GM10248 (cell line): ENCODE measurements at regions not wholly inside any gene's neighbourhood (a gene's known extent, or its start where the extent isn't known, plus 50 kb on each side); places are given as distances from the start of the nearest gene placed in this dataset.
"Not testable (repeated sequence)": the region's sequence is repeated elsewhere in the genome, so short reads cannot be mapped to it uniquely, and the experiment has no call there.

Experiments used
- CTCF ChIA-PET: fragments of 300-600 bp; sonication (Branson Sonifier 250); formaldehyde crosslinking; extraction: SDS; loops from one replicate; lab custom pipeline; 2021; ENCODE audit warnings: antibody characterized with exemption; lab: Yijun Ruan, JAX
- POLR2A ChIA-PET: fragments of 350-650 bp; sonication (Branson Sonifier 250); formaldehyde crosslinking; extraction: SDS; loops from one replicate; lab custom pipeline; 2020; ENCODE audit warnings: antibody characterized with exemption; lab: Yijun Ruan, JAX
- DNase-seq: peaks from one replicate; pipeline ENCODE4 v3.0.0; 2012; ENCODE audit errors: extremely low spot score
- TF ChIP-seq, protein P1 (sequence below): IDR thresholded peaks from 2 replicates; pipeline ENCODE4 v1.5.1; 2012; ENCODE audit warnings: mild to moderate bottlenecking, low read depth; ENCODE audit errors: extremely low read depth, missing control alignments, control extremely low read depth

GRCh38 chr18:42544901-42545300, 570.6 kb downstream of the RIT2 start:
- CTCF ChIA-PET: interaction anchor here (1.1 kb wide), 1 partner anchor 33 kb away, joined by 3 read pairs; no protein-coding TSS in a partner anchor
- DNase-seq: no peak
- POLR2A ChIA-PET: no interaction called here
- TF ChIP-seq, protein P1, sequence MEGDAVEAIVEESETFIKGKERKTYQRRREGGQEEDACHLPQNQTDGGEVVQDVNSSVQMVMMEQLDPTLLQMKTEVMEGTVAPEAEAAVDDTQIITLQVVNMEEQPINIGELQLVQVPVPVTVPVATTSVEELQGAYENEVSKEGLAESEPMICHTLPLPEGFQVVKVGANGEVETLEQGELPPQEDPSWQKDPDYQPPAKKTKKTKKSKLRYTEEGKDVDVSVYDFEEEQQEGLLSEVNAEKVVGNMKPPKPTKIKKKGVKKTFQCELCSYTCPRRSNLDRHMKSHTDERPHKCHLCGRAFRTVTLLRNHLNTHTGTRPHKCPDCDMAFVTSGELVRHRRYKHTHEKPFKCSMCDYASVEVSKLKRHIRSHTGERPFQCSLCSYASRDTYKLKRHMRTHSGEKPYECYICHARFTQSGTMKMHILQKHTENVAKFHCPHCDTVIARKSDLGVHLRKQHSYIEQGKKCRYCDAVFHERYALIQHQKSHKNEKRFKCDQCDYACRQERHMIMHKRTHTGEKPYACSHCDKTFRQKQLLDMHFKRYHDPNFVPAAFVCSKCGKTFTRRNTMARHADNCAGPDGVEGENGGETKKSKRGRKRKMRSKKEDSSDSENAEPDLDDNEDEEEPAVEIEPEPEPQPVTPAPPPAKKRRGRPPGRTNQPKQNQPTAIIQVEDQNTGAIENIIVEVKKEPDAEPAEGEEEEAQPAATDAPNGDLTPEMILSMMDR: no peak

GRCh38 chr18:42545825-42546224, 569.7 kb downstream of the RIT2 start:
- DNase-seq: no peak
- ChIA-PET POLR2A (no interaction called here), CTCF (no interaction called here)
- TF ChIP-seq, protein P1: no peak

- ChIA-PET POLR2A (no interaction called here), CTCF (interaction anchor here (1.0 kb wide), 1 partner anchor 10 kb away, joined by 4 read pairs; no protein-coding TSS in a partner anchor)
- no peak for DNase-seq
- TF ChIP-seq, protein P1: no peak
These were observed 567.0 kb downstream of the RIT2 start for GRCh38 chr18:42548493-42548892.

DNA sequence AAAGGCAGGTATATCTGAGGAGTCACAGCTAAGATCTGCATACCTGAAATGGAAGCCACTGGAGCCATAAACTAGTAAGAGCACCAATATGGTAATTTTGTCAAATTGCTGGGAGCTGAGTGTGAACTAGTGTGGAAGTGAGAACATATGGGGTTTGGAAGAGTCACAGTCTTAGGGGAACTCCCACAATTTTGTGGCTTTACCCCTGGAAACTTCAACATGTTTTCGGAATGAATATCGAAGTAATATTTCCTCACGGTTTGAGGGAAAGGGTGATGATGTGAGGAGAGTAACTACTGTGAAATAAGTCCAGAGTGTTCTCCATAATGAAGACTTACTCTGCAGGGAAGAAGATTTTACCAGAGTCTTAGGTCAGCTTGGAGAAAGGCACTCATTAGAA, 565.9 kb downstream of the RIT2 start:
- ChIA-PET POLR2A (no interaction called here), CTCF (no interaction called here)
- TF ChIP-seq, protein P1: no peak
- no peak for DNase-seq

GRCh38 chr18:42552559-42552958, 562.9 kb downstream of the RIT2 start:
- DNase-seq, POLR2A ChIA-PET, CTCF ChIA-PET: not testable (repeated sequence)

DNA sequence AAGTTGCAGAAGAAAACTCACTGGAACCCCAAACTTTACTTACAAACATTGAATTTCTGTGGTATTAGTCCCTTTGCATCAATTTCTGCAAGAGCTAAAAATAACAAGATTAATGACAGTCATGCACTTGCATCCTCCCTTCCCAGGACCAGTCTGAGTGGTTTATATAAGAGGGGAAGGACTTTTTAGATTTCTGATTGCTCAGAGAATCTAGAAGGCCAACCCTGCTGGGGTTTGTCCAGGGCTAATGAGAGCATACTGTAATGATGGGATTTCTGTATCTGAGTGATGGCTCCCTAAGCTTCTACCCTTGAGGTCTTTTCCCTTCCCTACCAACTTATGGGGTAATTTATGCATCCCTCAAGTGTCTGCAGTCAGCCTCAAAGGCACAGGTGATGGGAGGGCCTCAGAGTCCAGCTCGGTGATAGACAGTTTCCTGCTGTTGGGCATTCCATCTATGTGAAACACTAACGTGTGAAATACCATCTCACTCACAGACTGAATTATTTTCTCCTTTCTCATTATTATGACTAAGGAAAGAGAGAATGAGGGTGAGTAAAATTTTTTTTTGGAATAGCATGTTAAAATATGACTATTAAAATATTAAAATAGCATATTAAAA, 556.3 kb downstream of the RIT2 start:
- no peak for DNase-seq
- POLR2A ChIA-PET: no interaction called here
- TF ChIP-seq, protein P1: no peak
- CTCF ChIA-PET: no interaction called here

- TF ChIP-seq, protein P1: no peak
These were observed 554.0 kb downstream of the RIT2 start for GRCh38 chr18:42561521-42561920.

More at GRCh38 chr18:42561521-42561920, 554.0 kb downstream of the RIT2 start:
- DNase-seq: no peak
- ChIA-PET CTCF (no interaction called here), POLR2A (no interaction called here)
